Activated CD4-positive, alpha-beta T cell treated with anti-CD3 and anti-CD28 coated beads, Interleukin-2, amount 10 ng/mL, durations not matched to agents 7 days and 5 days (primary cell): ENCODE measurements at regions not wholly inside any gene's neighbourhood (a gene's known extent, or its start where the extent isn't known, plus 50 kb on each side); places are given as distances from the start of the nearest gene placed in this dataset.

Experiments used
- CTCF ChIA-PET: fragments of 350-600 bp; sonication (Branson Sonifier 250); formaldehyde crosslinking; loops from one replicate; lab custom pipeline; 2021; ENCODE audit warnings: antibody characterized with exemption; lab: Charles Lee
- POLR2A ChIA-PET: fragments of 350-600 bp; sonication (Branson Sonifier 250); formaldehyde crosslinking; loops from one replicate; lab custom pipeline; 2021; ENCODE audit warnings: antibody characterized with exemption; lab: Charles Lee
- DNase-seq: peaks from one replicate; pipeline ENCODE4 v3.0.0-alpha.2; 2020
- H3K27ac Mint-ChIP-seq: one replicate; pipeline ENCODE4 v1.8.0; 2021; ENCODE audit warnings: mild to moderate bottlenecking, moderate library complexity, mixed read lengths
- H3K27me3 Mint-ChIP-seq: one replicate; pipeline ENCODE4 v1.8.0; 2021; ENCODE audit warnings: mixed read lengths
- H3K36me3 Mint-ChIP-seq: one replicate; pipeline ENCODE4 v1.8.0; 2021; ENCODE audit warnings: low read depth, mixed read lengths
- H3K4me1 Mint-ChIP-seq: one replicate; pipeline ENCODE4 v1.8.0; 2021; ENCODE audit warnings: mixed read lengths
- H3K4me3 Mint-ChIP-seq: one replicate; pipeline ENCODE4 v1.8.0; 2021; ENCODE audit warnings: mild to moderate bottlenecking, moderate library complexity, mixed read lengths
- H3K9me3 Mint-ChIP-seq: one replicate; pipeline ENCODE4 v1.8.0; 2021; ENCODE audit warnings: mixed read lengths

DNA sequence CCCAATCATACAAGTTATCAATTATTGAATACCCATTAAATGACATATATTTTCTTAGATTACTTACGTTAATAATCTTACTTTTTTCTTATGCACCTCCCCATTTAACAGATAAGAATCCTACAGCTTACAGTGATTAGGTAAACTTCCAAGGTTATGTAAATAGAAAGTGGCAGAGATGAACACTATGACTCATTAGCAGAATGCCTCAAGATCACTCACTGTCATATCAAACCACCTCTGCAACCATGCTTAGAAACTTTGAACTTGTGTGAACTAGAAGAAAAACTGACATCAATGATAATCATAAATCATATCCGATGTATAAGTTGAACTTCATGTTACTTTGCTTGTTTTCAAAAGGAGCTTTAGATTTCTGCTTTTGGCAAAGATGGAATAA is 911.6 kb upstream of the ARPP21 start:
- Mint-ChIP-seq H3K4me3 (no peak overlapping the region), H3K36me3 (no peaks in the 10 kb centered on the region), H3K9me3 (peaks cover 4% of the 10 kb centered on the region), H3K27me3 (no peaks in the 10 kb centered on the region), H3K27ac (no peak overlapping the region), H3K4me1 (peaks cover 3% of the 10 kb centered on the region)
- CTCF ChIA-PET, result no interaction called here
- POLR2A ChIA-PET, result no interaction called here
- no peak for DNase-seq

DNA sequence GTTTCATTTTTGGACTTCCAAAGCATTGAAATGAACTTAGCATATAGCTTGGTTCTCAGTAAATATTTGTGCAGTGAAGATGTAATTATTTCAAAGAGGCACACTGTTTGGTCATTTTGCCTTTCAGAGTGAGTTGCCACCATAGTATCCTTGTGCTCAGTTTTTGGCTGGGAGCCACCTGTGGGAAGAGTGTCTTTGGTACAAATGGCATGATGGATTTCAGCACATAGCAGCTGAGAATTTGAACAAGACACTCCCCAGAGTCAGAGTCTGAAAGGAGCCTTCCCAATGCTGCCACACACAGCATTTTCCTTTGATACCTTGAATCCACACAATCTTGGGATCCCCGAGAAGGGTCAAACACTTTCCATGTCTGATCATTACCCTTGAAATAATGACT is 897.2 kb upstream of the ARPP21 start:
- CTCF ChIA-PET, result no interaction called here
- Mint-ChIP-seq H3K4me3 (no peak overlapping the region), H3K27ac (no peak overlapping the region), H3K4me1 (no peaks in the 10 kb centered on the region), H3K9me3 (no peaks in the 10 kb centered on the region), H3K36me3 (no peaks in the 10 kb centered on the region), H3K27me3 (no peaks in the 10 kb centered on the region)
- POLR2A ChIA-PET, result no interaction called here
- no peak for DNase-seq

DNA sequence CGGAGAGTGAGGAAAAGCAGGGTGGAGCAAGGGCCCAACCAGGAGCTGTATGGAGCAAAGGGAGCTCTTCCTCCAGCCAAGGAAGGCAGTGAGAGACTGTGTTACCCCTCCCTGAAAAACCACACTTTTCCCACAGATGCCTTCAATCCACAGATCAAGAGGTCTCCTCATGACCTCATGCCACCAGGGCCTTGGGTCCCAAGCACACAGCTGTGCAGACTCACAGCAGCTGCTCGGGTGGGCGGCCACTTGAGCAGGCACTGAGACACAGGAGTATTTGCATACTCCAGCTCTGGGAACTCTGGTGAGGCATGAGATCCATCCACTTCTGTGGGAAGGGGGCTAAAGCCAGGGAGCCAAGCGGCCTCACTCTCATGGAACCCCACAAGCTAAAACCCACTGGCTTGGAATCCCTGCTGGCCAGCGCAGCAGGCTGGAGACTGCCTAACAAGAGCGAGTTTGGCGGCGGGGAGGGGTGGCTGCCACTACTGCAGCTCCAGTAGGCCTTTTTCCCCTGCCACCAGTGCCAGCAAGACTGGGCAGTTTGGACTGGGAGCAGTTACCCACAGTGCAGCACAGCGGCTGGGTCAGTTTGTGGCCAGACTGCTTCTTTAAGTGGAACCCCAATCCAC is 880.6 kb upstream of the ARPP21 start:
- DNase-seq, result no peak
- no peaks in the 10 kb centered on the region for H3K27me3 Mint-ChIP-seq
- H3K4me1 Mint-ChIP-seq, result no peaks in the 10 kb centered on the region
- POLR2A ChIA-PET, result no interaction called here
- H3K9me3 Mint-ChIP-seq, result no peaks in the 10 kb centered on the region
- no peak overlapping the region for H3K27ac Mint-ChIP-seq
- CTCF ChIA-PET, result no interaction called here
- H3K36me3 Mint-ChIP-seq, result no peaks in the 10 kb centered on the region
- H3K4me3 Mint-ChIP-seq, result no peak overlapping the region

DNA sequence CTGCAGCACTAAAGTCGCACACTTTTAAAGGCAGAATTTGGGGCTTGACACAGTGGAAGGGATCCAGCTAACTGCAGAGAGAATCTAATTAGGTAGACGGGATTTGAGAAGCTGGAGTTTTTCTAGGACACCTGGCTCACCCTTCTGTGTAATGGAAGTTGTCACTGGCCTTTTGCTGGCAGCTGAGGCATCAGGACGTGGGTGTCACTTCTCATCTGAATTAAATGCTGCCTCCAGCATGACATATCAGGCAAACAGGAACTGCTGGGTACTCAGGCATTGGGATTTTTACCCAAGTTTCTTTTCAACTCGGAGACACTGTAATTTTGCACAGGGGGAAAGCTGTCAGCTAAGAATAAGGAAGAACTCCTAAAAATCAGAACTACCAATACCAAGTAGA is 861.9 kb upstream of the ARPP21 start:
- Mint-ChIP-seq H3K4me3 (no peak overlapping the region), H3K27ac (no peak overlapping the region), H3K9me3 (no peaks in the 10 kb centered on the region), H3K27me3 (no peaks in the 10 kb centered on the region), H3K4me1 (no peaks in the 10 kb centered on the region), H3K36me3 (no peaks in the 10 kb centered on the region)
- DNase-seq, result no peak
- ChIA-PET POLR2A (no interaction called here), CTCF (no interaction called here)

DNA sequence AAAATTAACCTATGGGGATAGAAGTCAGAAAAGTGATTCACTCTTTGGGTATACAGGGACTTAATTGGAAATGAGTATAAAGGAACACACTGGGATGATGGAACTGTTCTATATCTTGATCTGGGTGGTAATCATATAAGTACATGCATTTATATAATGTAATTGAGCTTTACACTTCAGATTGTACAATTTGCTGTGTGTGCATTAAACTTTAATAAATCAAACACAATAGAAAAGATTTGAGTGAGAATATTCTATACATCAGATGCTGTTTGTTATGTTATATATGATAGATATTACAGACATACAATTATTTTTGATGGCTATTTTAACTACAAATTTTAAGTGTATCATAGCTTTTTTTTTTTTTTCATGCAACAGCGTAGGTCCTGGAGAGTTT is 860.2 kb upstream of the ARPP21 start:
- H3K4me3 Mint-ChIP-seq, result no peak overlapping the region
- POLR2A ChIA-PET, result no interaction called here
- no peak for DNase-seq
- CTCF ChIA-PET, result no interaction called here
- H3K27me3 Mint-ChIP-seq, result no peaks in the 10 kb centered on the region
- no peaks in the 10 kb centered on the region for H3K9me3 Mint-ChIP-seq
- H3K36me3 Mint-ChIP-seq, result no peaks in the 10 kb centered on the region
- no peak overlapping the region for H3K27ac Mint-ChIP-seq
- H3K4me1 Mint-ChIP-seq, result no peaks in the 10 kb centered on the region

DNA sequence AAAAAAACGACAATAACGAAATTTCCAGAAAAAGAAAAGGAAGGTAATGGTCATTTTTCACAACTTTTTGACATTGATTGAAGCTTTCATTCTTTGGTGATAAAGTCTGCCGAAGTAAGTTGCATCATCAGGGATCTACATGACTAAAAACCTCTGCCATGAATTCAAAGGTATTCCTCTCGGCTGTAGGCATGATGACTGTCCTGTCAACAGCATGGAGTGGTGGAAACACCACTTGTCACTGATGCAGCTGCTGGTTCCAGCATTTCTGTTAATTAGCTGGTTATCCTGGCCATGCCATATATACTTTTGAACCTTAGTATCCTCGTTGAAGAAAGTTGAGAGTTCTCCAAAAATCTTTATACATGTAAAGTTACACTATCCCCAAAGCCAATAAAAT is 859.0 kb upstream of the ARPP21 start:
- H3K27ac Mint-ChIP-seq, result no peak overlapping the region
- no peak for DNase-seq

DNA sequence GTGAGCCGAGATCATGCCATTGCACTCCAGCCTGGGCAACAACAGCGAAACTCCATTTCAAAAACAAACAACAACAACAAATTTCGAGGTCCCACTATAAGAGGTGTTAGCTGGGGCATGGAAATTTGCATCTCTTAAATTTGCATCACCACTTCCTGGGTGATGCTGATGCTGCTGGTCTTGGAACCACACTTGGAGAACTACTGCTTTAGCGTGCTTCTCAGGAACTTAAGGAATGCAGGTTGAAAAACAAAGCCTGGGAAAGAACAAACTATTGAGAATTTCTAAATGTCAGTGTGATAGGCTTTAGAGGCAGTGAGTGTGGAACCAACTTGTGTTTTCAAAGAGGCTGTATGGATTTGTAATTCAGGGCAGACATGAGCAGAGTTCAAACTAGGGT is 858.4 kb upstream of the ARPP21 start:
- H3K4me1 Mint-ChIP-seq, result no peaks in the 10 kb centered on the region
- no peaks in the 10 kb centered on the region for H3K36me3 Mint-ChIP-seq
- no peaks in the 10 kb centered on the region for H3K9me3 Mint-ChIP-seq
- CTCF ChIA-PET, result no interaction called here
- no peak overlapping the region for H3K4me3 Mint-ChIP-seq
- no peak overlapping the region for H3K27ac Mint-ChIP-seq
- H3K27me3 Mint-ChIP-seq, result no peaks in the 10 kb centered on the region
- POLR2A ChIA-PET, result no interaction called here
- DNase-seq, result no peak

More for the DNA sequence above, 859.0 kb upstream of the ARPP21 start:
- H3K4me1 Mint-ChIP-seq, result no peaks in the 10 kb centered on the region
- no peaks in the 10 kb centered on the region for H3K27me3 Mint-ChIP-seq
- ChIA-PET CTCF (no interaction called here), POLR2A (interaction anchor here (0.6 kb wide), 1 partner anchor 1171 kb away, joined by 3 read pairs; no protein-coding TSS in a partner anchor)
- H3K4me3 Mint-ChIP-seq, result no peak overlapping the region
- no peaks in the 10 kb centered on the region for H3K9me3 Mint-ChIP-seq
- H3K36me3 Mint-ChIP-seq, result no peaks in the 10 kb centered on the region

DNA sequence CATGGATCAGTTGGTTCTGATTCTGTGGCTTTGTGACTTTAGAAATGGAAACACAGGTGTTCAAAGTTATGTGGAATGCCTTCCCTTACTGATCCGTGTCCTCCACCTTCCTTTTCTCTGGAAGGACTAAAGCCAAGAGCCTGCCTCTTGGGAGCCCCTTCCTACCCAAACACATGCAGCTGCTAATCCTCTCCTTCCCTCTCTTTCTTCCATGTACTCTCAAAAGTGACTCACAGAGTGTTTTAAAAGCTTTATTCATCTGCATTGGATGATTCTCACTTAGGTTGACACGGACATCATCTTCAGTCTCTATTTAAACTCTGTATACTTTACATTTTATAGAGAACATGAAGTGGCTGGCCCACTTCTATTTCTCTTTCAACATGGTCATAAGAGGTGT is 856.5 kb upstream of the ARPP21 start:
- POLR2A ChIA-PET, result no interaction called here
- no peak overlapping the region for H3K4me3 Mint-ChIP-seq
- no peak for DNase-seq
- no peaks in the 10 kb centered on the region for H3K9me3 Mint-ChIP-seq
- CTCF ChIA-PET, result no interaction called here
- no peaks in the 10 kb centered on the region for H3K36me3 Mint-ChIP-seq
- no peaks in the 10 kb centered on the region for H3K4me1 Mint-ChIP-seq
- H3K27me3 Mint-ChIP-seq, result no peaks in the 10 kb centered on the region
- no peak overlapping the region for H3K27ac Mint-ChIP-seq

DNA sequence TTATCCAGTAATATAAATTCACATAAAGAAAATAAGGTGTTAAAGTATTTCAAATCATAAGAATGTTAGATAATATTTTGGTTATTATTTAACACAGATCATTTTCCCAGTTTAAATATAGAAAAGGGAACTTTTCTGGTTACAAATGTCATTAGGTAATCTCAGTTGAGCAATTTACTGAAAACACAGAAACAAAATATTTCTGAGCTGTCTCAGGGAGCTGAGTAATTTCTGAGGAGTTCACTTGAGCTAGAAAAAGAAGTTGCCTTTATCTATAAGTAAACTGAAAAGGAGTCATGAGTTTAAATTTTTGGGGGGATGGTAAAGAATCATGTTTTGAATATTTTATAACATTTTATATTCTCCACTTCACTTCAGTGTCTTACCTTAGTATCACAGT is 855.4 kb upstream of the ARPP21 start:
- Mint-ChIP-seq H3K27ac (no peak overlapping the region), H3K4me1 (no peaks in the 10 kb centered on the region), H3K36me3 (no peaks in the 10 kb centered on the region), H3K9me3 (no peaks in the 10 kb centered on the region), H3K27me3 (no peaks in the 10 kb centered on the region), H3K4me3 (no peak overlapping the region)
- ChIA-PET POLR2A (no interaction called here), CTCF (no interaction called here)
- no peak for DNase-seq

DNA sequence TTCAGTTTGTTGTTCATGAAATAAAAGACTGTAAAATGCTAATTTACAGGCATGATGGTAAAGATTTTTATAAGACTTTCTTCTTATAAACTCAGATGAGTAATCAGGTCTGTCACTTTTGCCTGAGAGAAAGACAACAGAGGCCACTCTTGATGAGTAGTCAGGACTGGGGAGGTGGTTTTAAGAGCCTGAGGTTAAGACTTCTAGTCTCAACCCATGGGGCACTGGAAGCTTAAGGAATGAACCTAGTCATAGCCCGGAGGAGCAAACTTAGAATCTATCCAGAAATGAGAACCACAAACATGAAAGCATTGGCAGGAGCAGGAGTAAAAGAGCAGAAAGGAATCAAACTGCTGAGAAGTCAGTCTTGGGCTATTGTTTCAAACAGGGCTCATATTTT is 846.3 kb upstream of the ARPP21 start:
- ChIA-PET POLR2A (no interaction called here), CTCF (no interaction called here)
- Mint-ChIP-seq H3K27me3 (no peaks in the 10 kb centered on the region), H3K4me1 (no peaks in the 10 kb centered on the region), H3K4me3 (no peak overlapping the region), H3K36me3 (no peaks in the 10 kb centered on the region), H3K9me3 (no peaks in the 10 kb centered on the region), H3K27ac (no peak overlapping the region)
- DNase-seq, result no peak

DNA sequence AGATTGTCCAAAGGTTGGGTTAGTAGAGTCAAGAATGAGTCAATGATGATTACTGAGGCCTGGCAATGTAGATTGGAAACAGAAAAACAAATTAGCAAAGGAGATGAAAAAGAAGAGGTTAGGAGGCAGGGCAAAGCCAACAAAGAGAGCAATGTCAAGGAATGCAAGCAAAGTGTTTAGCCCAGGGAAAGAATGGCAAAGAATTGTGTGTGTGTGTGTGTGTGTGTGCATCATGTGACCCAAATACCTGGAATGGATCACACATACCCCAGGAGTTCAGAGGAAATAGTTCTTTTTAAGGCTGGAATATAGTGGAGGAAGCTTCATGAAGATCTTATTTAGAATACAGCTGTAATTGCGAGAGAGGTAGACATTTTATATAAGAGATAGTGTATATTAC is 831.7 kb upstream of the ARPP21 start:
- no peaks in the 10 kb centered on the region for H3K4me1 Mint-ChIP-seq
- ChIA-PET CTCF (no interaction called here), POLR2A (no interaction called here)
- H3K4me3 Mint-ChIP-seq, result no peak overlapping the region
- no peaks in the 10 kb centered on the region for H3K27me3 Mint-ChIP-seq
- DNase-seq, result no peak
- no peaks in the 10 kb centered on the region for H3K36me3 Mint-ChIP-seq
- no peaks in the 10 kb centered on the region for H3K9me3 Mint-ChIP-seq
- H3K27ac Mint-ChIP-seq, result no peak overlapping the region

DNA sequence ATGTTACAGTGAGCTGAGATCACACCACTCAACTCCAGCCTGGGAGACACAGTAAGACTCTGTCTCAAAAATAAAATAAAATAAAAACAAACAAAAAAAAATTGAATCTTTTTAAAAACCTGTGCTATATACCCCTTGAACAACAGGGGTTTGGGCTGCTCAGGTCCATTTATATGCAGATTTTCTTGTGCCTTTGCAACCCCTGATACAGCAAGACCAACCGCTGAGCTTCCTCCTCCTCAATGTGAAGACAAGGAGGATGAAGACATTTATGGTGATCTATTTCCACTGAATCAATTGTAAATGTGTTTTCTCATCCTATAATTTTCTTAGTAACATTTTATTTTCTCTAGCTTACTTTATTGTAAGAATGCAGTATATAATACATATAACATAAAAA is 831.0 kb upstream of the ARPP21 start:
- Mint-ChIP-seq H3K4me3 (no peak overlapping the region), H3K4me1 (no peaks in the 10 kb centered on the region), H3K36me3 (no peaks in the 10 kb centered on the region), H3K27ac (no peak overlapping the region), H3K9me3 (no peaks in the 10 kb centered on the region), H3K27me3 (no peaks in the 10 kb centered on the region)
- no peak for DNase-seq
- CTCF ChIA-PET, result no interaction called here
- POLR2A ChIA-PET, result no interaction called here

DNA sequence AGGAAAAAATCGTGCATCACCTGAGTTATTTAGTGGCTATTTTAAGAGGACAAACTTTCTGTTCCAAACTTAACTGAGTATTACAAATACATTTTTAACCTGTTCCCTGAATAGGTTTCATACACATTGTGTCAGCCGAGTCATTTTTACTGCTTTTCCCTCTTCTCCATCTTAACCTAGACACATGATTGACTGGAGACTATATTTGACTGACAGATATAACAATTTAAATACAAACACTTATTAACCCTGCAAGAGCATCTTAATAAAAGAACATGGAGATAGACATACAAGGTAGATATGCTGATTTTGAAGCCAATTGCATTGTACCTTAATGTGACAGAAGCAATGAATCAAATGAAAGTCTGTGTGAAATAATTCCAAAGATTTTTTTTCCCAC is 810.5 kb upstream of the ARPP21 start:
- no peak for DNase-seq
- Mint-ChIP-seq H3K4me3 (no peak overlapping the region), H3K36me3 (no peaks in the 10 kb centered on the region), H3K9me3 (peaks cover 2% of the 10 kb centered on the region), H3K27me3 (no peaks in the 10 kb centered on the region), H3K4me1 (no peaks in the 10 kb centered on the region), H3K27ac (no peak overlapping the region)
- ChIA-PET CTCF (no interaction called here), POLR2A (no interaction called here)

DNA sequence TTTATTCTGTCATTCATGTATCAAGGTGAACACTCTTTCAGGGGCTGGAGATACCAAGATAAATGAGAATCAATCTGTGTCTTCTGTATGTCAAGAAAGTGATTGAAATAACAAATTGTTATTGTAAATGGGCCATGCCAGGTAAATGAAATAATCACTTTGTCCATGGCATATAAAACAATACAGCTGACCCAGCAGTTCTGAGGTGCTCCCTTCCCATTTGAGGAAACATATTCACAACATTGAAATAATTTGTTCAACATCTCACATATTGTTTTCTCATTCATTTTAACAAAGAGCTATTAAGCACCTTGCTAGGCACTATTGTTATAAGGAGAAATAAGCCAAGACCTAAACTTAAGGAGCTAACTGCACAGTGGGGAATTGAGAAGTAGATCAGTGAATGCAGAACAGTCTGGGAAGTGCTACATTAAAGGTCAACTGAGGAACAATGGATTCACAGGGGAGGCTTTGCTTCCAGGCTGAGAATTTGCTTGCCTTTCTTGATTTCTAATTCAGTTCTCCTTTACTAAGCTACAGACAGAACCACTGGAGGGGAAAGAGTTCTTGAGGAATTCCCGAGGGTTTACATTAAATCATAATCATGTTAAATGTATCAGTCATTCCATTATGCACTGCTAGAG is 806.3 kb upstream of the ARPP21 start:
- no peak overlapping the region for H3K27ac Mint-ChIP-seq
- H3K27me3 Mint-ChIP-seq, result no peaks in the 10 kb centered on the region
- CTCF ChIA-PET, result no interaction called here
- H3K36me3 Mint-ChIP-seq, result no peaks in the 10 kb centered on the region
- no peak overlapping the region for H3K4me3 Mint-ChIP-seq
- DNase-seq, result no peak
- H3K9me3 Mint-ChIP-seq, result no peaks in the 10 kb centered on the region
- H3K4me1 Mint-ChIP-seq, result no peaks in the 10 kb centered on the region
- POLR2A ChIA-PET, result no interaction called here
